Caco-2 (cell line): ENCODE measurements at regions not wholly inside any gene's neighbourhood (a gene's known extent, or its start where the extent isn't known, plus 50 kb on each side); places are given as distances from the start of the nearest gene placed in this dataset.

Experiments used
- BruUV-seq: library from RNA; stranded (reverse); fragments of 400-500 nt; replicated peaks from 2 replicates; lab custom pipeline; 2021; lab: Mats Ljungman, UMichigan
- CTCF ChIA-PET: fragments of 300-600 bp; sonication (Branson Sonifier 250); formaldehyde crosslinking; loops from one replicate; lab custom pipeline; 2022; ENCODE audit warnings: antibody characterized with exemption; lab: Charles Lee
- POLR2A ChIA-PET: fragments of 300-600 bp; sonication (Branson Sonifier 250); formaldehyde crosslinking; loops from one replicate; lab custom pipeline; 2022; ENCODE audit warnings: antibody characterized with exemption; lab: Charles Lee
- DNase-seq, 2 experiments: peaks; one replicate each; pipeline versions ENCODE4 v3.0.0 to v3.0.0-alpha.2; 2020 to 2022
- H3K27me3 ChIP-seq: replicated peaks from 2 replicates; pipeline ENCODE4 v1.6.0; 2011; ENCODE audit warnings: low read length; ENCODE audit not compliant: control insufficient read depth, insufficient read depth
- H3K36me3 ChIP-seq: 2 replicates; pipeline ENCODE4 v1.5.1; 2011; ENCODE audit warnings: low read length; ENCODE audit not compliant: control insufficient read depth, insufficient read depth
- H3K4me1 ChIP-seq: fragments of 250-450 bp; sonication (Bioruptor Pico); 2 replicates; pipeline ENCODE4 v1.5.1; 2020; ENCODE audit warnings: mild to moderate bottlenecking
- H3K4me3 ChIP-seq: 2 replicates; pipeline ENCODE4 v1.5.1; 2011; ENCODE audit warnings: low read depth, mild to moderate bottlenecking, control low read depth, low read length
- H3K9me3 ChIP-seq: fragments of 250-450 bp; sonication (Bioruptor Pico); 2 replicates; pipeline ENCODE4 v1.5.1; 2020; ENCODE audit warnings: mild to moderate bottlenecking, moderate library complexity
- H3K27ac Mint-ChIP-seq: one replicate; pipeline ENCODE4 v1.8.0; 2022; ENCODE audit warnings: mixed read lengths; ENCODE audit not compliant: unreplicated experiment
- H3K27me3 Mint-ChIP-seq: one replicate; pipeline ENCODE4 v1.8.0; 2022; ENCODE audit warnings: mixed read lengths; ENCODE audit not compliant: insufficient read depth, unreplicated experiment
- H3K36me3 Mint-ChIP-seq: one replicate; pipeline ENCODE4 v1.8.0; 2022; ENCODE audit warnings: mild to moderate bottlenecking, mixed read lengths; ENCODE audit not compliant: insufficient read depth, unreplicated experiment
- H3K4me1 Mint-ChIP-seq: one replicate; pipeline ENCODE4 v1.8.0; 2022; ENCODE audit warnings: low read depth, mixed read lengths; ENCODE audit not compliant: unreplicated experiment
- H3K4me3 Mint-ChIP-seq: one replicate; pipeline ENCODE4 v1.8.0; 2022; ENCODE audit warnings: mild to moderate bottlenecking, moderate library complexity, mixed read lengths; ENCODE audit not compliant: unreplicated experiment
- H3K9me3 Mint-ChIP-seq: one replicate; pipeline ENCODE4 v1.8.0; 2022; ENCODE audit warnings: mixed read lengths; ENCODE audit not compliant: unreplicated experiment
- intact Hi-C: fragments of 100-400 bp; cut with micrococcal nuclease; formaldehyde crosslinking; loops from one replicate; pipeline ENCODE4 v1.10.0; 2022; ENCODE audit not compliant: unreplicated experiment
- TF ChIP-seq, protein P1 (sequence below), 2 experiments: fragments of 200-600 bp in 1 of 2; IDR thresholded peaks; 1 replicate in 1 of 2; 2 replicates in 1 of 2; pipeline versions ENCODE4 v1.5.1 to v1.8.0; 2011 to 2022; ENCODE audit warnings: antibody characterized with exemption in 1 of 2, control low read depth in 1 of 2, inconsistent platforms in 1 of 2, low read depth in 1 of 2, low read length in 1 of 2, mild to moderate bottlenecking in 1 of 2, moderate library complexity in 1 of 2; ENCODE audit not compliant: insufficient read depth in 1 of 2, severe bottlenecking in 1 of 2, unreplicated experiment in 1 of 2

DNA sequence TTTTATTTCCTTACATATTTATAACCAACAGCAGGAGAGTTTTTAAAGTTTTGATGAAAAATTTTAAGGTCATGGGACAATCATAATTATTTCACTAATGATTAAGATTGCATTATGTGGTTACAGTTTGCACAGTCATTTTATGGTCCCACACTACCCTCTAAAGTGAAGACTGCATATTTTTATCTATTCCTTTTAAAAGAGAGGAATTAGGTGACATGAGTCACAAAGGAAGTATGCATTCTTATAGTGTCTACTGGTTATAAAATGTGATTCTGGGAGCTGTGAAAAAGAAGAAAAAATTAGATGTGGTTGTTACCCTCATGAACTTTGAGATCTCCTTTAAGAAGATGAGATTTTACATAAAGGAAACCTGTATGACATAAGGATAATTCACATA, 87.9 kb upstream of the GRIA1 start:
- Mint-ChIP-seq H3K4me3 (no peak overlapping the region), H3K27me3 (no peaks in the 10 kb centered on the region), H3K9me3 (no peaks in the 10 kb centered on the region), H3K27ac (no peak overlapping the region), H3K36me3 (no peaks in the 10 kb centered on the region), H3K4me1 (no peaks in the 10 kb centered on the region)
- no peaks in the 10 kb centered on the region for H3K27me3 ChIP-seq
- no peaks in the 10 kb centered on the region for H3K9me3 ChIP-seq
- TF ChIP-seq, protein P1, sequence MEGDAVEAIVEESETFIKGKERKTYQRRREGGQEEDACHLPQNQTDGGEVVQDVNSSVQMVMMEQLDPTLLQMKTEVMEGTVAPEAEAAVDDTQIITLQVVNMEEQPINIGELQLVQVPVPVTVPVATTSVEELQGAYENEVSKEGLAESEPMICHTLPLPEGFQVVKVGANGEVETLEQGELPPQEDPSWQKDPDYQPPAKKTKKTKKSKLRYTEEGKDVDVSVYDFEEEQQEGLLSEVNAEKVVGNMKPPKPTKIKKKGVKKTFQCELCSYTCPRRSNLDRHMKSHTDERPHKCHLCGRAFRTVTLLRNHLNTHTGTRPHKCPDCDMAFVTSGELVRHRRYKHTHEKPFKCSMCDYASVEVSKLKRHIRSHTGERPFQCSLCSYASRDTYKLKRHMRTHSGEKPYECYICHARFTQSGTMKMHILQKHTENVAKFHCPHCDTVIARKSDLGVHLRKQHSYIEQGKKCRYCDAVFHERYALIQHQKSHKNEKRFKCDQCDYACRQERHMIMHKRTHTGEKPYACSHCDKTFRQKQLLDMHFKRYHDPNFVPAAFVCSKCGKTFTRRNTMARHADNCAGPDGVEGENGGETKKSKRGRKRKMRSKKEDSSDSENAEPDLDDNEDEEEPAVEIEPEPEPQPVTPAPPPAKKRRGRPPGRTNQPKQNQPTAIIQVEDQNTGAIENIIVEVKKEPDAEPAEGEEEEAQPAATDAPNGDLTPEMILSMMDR (IDR thresholded peaks at IDR 0.05; ENCODE audit: insufficient read depth in 1 of 2, low read depth in 1 of 2, low read length in 1 of 2, severe bottlenecking in 1 of 2, unreplicated experiment in 1 of 2): no peak
- ChIA-PET CTCF (no interaction called here), POLR2A (no interaction called here)
- H3K36me3 ChIP-seq: no peaks in the 10 kb centered on the region
- BruUV-seq: no TSS peak
- no peak overlapping the region for H3K4me3 ChIP-seq
- intact Hi-C loops: no loop called here
- DNase-seq: no peak
- 0 out of 2 replicates have a peak, but pooled peaks cover 9% of the 10 kb centered on the region for H3K4me1 ChIP-seq

DNA sequence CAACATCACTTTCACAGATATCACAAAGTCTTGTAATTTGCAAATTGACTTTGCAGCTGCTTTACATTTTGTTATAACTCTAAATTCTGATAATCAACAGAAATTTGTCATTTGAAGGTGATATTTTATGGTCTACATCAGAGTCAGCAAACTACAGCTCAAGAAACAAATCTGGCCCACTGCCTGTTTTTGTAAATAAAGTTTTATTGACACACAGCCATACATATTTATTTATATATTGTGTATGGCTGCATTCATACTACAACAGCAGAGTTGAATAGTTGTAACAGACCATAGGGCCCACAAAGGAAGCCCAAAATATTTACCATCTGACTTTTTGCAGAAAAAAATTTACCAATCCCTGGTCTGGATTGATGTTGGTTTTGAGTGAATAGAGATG, 87.0 kb upstream of the GRIA1 start:
- BruUV-seq: no TSS peak
- Mint-ChIP-seq H3K4me3 (no peak overlapping the region), H3K27me3 (no peaks in the 10 kb centered on the region), H3K9me3 (no peaks in the 10 kb centered on the region), H3K4me1 (no peaks in the 10 kb centered on the region), H3K27ac (no peak overlapping the region), H3K36me3 (no peaks in the 10 kb centered on the region)
- Histone ChIP-seq H3K36me3 (no peaks in the 10 kb centered on the region), H3K27me3 (no peaks in the 10 kb centered on the region), H3K4me1 (0 out of 2 replicates have a peak, but pooled peaks cover 9% of the 10 kb centered on the region), H3K4me3 (no peak overlapping the region), H3K9me3 (no peaks in the 10 kb centered on the region)
- POLR2A ChIA-PET: no interaction called here
- intact Hi-C loops: no loop called here
- CTCF ChIA-PET: no interaction called here
- TF ChIP-seq, protein P1 (IDR thresholded peaks at IDR 0.05; ENCODE audit: insufficient read depth in 1 of 2, low read depth in 1 of 2, low read length in 1 of 2, severe bottlenecking in 1 of 2, unreplicated experiment in 1 of 2): no peak
- no peak for DNase-seq

DNA sequence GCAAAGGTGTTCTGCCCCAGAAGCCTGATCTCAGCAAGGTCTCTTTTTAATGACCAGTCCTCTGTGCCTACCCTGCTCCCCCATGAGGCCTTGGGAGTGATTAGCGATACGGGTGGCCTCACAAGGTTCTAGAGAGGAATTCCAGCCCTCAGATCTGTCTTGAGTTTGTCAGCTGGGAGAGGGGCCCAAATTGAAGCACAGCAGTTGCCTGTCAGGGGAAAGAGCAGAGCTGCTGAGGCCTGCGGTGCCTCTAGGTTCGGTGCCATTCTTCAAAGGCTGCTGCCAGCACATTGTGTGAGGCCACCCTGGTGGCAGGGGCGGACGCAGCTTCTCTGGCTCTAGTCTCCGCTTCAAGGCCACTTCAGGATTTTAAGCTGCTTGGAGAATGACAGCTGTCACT, 85.7 kb upstream of the GRIA1 start:
- ChIA-PET POLR2A (no interaction called here), CTCF (no interaction called here)
- Mint-ChIP-seq H3K4me3 (no peak overlapping the region), H3K36me3 (no peaks in the 10 kb centered on the region), H3K27me3 (no peaks in the 10 kb centered on the region), H3K9me3 (no peaks in the 10 kb centered on the region), H3K4me1 (no peaks in the 10 kb centered on the region), H3K27ac (no peak overlapping the region)
- 0 out of 2 replicates have a peak, but pooled peaks cover 9% of the 10 kb centered on the region for H3K4me1 ChIP-seq
- no peaks in the 10 kb centered on the region for H3K36me3 ChIP-seq
- intact Hi-C loops: no loop called here
- no peak for DNase-seq
- no peaks in the 10 kb centered on the region for H3K27me3 ChIP-seq
- H3K4me3 ChIP-seq: no peak overlapping the region
- no peaks in the 10 kb centered on the region for H3K9me3 ChIP-seq
- no TSS peak for BruUV-seq
- TF ChIP-seq, protein P1 (IDR thresholded peaks at IDR 0.05; ENCODE audit: insufficient read depth in 1 of 2, low read depth in 1 of 2, low read length in 1 of 2, severe bottlenecking in 1 of 2, unreplicated experiment in 1 of 2): no peak
